Thyroid gland (tissue), 4 donors: ENCODE measurements at regions not wholly inside any gene's neighbourhood (a gene's known extent, or its start where the extent isn't known, plus 50 kb on each side); places are given as distances from the start of the nearest gene placed in this dataset.

Source experiments
- POLR2A ChIP-seq, 2 donors: fragments of 450-650 bp; IDR thresholded peaks; one replicate each; pipeline ENCODE4 v1.6.1; 2017; ENCODE audit warnings: antibody characterized with exemption in 2 of 2, mild to moderate bottlenecking in 2 of 2, moderate library complexity in 1 of 2
- TF ChIP-seq, protein P1 (sequence below), 6 experiments: fragments of 200-600 bp in 3 of 6; fragments of 450-650 bp in 3 of 6; sonication (generic) in 3 of 6; IDR thresholded peaks; one replicate each; pipeline ENCODE4 v1.5.1; 2016 to 2019; ENCODE audit warnings: antibody characterized with exemption in 6 of 6, mild to moderate bottlenecking in 2 of 6, inconsistent platforms in 1 of 6, moderate library complexity in 1 of 6

DNA sequence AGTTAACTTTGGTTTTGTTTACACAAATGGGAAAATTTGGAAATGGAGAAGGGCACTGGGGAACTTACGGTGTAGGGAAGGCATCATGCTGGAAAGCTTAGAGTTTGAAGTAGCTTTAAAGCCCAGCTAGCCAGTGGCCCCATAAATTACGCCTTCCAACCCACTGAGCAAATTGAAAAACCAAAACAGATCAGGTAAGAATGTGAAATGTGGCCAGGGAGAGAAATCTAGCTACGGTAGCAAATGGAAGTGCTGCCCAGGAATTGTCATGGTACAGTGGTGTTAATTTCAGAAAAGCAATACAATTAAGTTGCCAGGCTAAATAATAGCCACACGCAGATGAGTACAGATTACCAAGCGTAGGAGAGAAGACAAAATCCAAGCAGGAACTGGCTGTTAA lies 654.8 kb downstream of the PRELID2 start:
- TF ChIP-seq, protein P1, sequence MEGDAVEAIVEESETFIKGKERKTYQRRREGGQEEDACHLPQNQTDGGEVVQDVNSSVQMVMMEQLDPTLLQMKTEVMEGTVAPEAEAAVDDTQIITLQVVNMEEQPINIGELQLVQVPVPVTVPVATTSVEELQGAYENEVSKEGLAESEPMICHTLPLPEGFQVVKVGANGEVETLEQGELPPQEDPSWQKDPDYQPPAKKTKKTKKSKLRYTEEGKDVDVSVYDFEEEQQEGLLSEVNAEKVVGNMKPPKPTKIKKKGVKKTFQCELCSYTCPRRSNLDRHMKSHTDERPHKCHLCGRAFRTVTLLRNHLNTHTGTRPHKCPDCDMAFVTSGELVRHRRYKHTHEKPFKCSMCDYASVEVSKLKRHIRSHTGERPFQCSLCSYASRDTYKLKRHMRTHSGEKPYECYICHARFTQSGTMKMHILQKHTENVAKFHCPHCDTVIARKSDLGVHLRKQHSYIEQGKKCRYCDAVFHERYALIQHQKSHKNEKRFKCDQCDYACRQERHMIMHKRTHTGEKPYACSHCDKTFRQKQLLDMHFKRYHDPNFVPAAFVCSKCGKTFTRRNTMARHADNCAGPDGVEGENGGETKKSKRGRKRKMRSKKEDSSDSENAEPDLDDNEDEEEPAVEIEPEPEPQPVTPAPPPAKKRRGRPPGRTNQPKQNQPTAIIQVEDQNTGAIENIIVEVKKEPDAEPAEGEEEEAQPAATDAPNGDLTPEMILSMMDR (IDR thresholded peaks at IDR 0.05): no peak
- TF ChIP-seq POLR2A (IDR thresholded peaks at IDR 0.05): no peak
